Jurkat, Clone E6-1 (cell line): ENCODE measurements at regions not wholly inside any gene's neighbourhood (a gene's known extent, or its start where the extent isn't known, plus 50 kb on each side); places are given as distances from the start of the nearest gene placed in this dataset.

Experiments used
- DNase-seq: peaks from one replicate; pipeline ENCODE4 v3.0.0-alpha.2; 2011; ENCODE audit warnings: low read depth, low spot score
- H3K4me3 ChIP-seq: 2 replicates; pipeline ENCODE4 v1.5.1; 2011; ENCODE audit warnings: mild to moderate bottlenecking, low read length, control low read depth, moderate library complexity

- no peak overlapping the region for H3K4me3 ChIP-seq
- DNase-seq: no peak
These were observed 771.1 kb downstream of the NR2F1-AS1 start for GRCh38 chr5:92809855-92810465.

- H3K4me3 ChIP-seq: no peak overlapping the region
- DNase-seq: no peak
These were observed 772.5 kb downstream of the NR2F1-AS1 start for GRCh38 chr5:92808474-92808873.

- DNase-seq: no peak
- H3K4me3 ChIP-seq: no peak overlapping the region
These were observed 773.9 kb downstream of the NR2F1-AS1 start for GRCh38 chr5:92807085-92807484.

- no peak overlapping the region for H3K4me3 ChIP-seq
- no peak for DNase-seq
These were observed 775.6 kb downstream of the NR2F1-AS1 start for GRCh38 chr5:92805446-92805845.

GRCh38 chr5:92801911-92802310 lies 779.1 kb downstream of the NR2F1-AS1 start:
- no peak for DNase-seq
- H3K4me3 ChIP-seq: no peak overlapping the region

GRCh38 chr5:92800365-92800764 lies 780.7 kb downstream of the NR2F1-AS1 start:
- no peak for DNase-seq
- no peak overlapping the region for H3K4me3 ChIP-seq

- DNase-seq: no peak
- no peak overlapping the region for H3K4me3 ChIP-seq
These were observed 785.4 kb downstream of the NR2F1-AS1 start for GRCh38 chr5:92795633-92796032.

- no peak overlapping the region for H3K4me3 ChIP-seq
- no peak for DNase-seq
These were observed 801.0 kb downstream of the NR2F1-AS1 start for GRCh38 chr5:92780057-92780456.

- no peak overlapping the region for H3K4me3 ChIP-seq
- no peak for DNase-seq
These were observed 801.5 kb downstream of the NR2F1-AS1 start for GRCh38 chr5:92779536-92779935.

GRCh38 chr5:92778261-92778660 lies 802.8 kb downstream of the NR2F1-AS1 start:
- no peak for DNase-seq
- H3K4me3 ChIP-seq: no peak overlapping the region

GRCh38 chr5:92777421-92777820 lies 803.6 kb downstream of the NR2F1-AS1 start:
- DNase-seq: no peak
- H3K4me3 ChIP-seq: no peak overlapping the region

- H3K4me3 ChIP-seq: no peak overlapping the region
- no peak for DNase-seq
These were observed 805.1 kb downstream of the NR2F1-AS1 start for GRCh38 chr5:92775711-92776615.

GRCh38 chr5:92769978-92770377 lies 811.0 kb downstream of the NR2F1-AS1 start:
- DNase-seq: no peak
- H3K4me3 ChIP-seq: no peak overlapping the region

GRCh38 chr5:92761585-92761984 lies 819.4 kb downstream of the NR2F1-AS1 start:
- H3K4me3 ChIP-seq: no peak overlapping the region
- DNase-seq: no peak

GRCh38 chr5:92760550-92760949 lies 820.5 kb downstream of the NR2F1-AS1 start:
- no peak overlapping the region for H3K4me3 ChIP-seq
- DNase-seq: no peak

GRCh38 chr5:92758552-92758951 lies 822.5 kb downstream of the NR2F1-AS1 start:
- no peak for DNase-seq

GRCh38 chr5:92749943-92750342 lies 831.1 kb downstream of the NR2F1-AS1 start:
- H3K4me3 ChIP-seq: no peak overlapping the region
- DNase-seq: no peak

More at GRCh38 chr5:92758552-92758951, 822.5 kb downstream of the NR2F1-AS1 start:
- no peak overlapping the region for H3K4me3 ChIP-seq

GRCh38 chr5:92748072-92748676 lies 832.8 kb downstream of the NR2F1-AS1 start:
- no peak for DNase-seq
- no peak overlapping the region for H3K4me3 ChIP-seq

GRCh38 chr5:92741906-92742305 lies 839.1 kb downstream of the NR2F1-AS1 start:
- no peak for DNase-seq
- H3K4me3 ChIP-seq: no peak overlapping the region
